GM10266 (cell line): ENCODE measurements at regions not wholly inside any gene's neighbourhood (a gene's known extent, or its start where the extent isn't known, plus 50 kb on each side); places are given as distances from the start of the nearest gene placed in this dataset.

Source experiments
- DNase-seq: peaks from one replicate; pipeline ENCODE4 v3.0.0; 2012; ENCODE audit errors: extremely low spot score
- CTCF ChIP-seq: IDR thresholded peaks from 2 replicates; pipeline ENCODE4 v1.5.1; 2012; ENCODE audit warnings: mild to moderate bottlenecking, low read depth; ENCODE audit not compliant: control insufficient read depth, insufficient read depth; ENCODE audit errors: missing control alignments

- no peak for DNase-seq
- TF ChIP-seq CTCF: no peak
Measured at GRCh38 chr10:124263726-124264125, 155.0 kb downstream of the OAT start.

- TF ChIP-seq CTCF: no peak
Measured at GRCh38 chr10:124262971-124263370, 155.8 kb downstream of the OAT start.

GRCh38 chr10:124262234-124262865 lies 156.4 kb downstream of the OAT start:
- peak; percentile 2 for TF ChIP-seq CTCF
- no peak for DNase-seq

More at GRCh38 chr10:124262971-124263370, 155.8 kb downstream of the OAT start:
- no peak for DNase-seq

- DNase-seq: no peak
Measured at GRCh38 chr10:124259139-124259825, 159.4 kb downstream of the OAT start.

GRCh38 chr10:124257781-124258180 lies 160.9 kb downstream of the OAT start:
- TF ChIP-seq CTCF: no peak
- no peak for DNase-seq

More at GRCh38 chr10:124259139-124259825, 159.4 kb downstream of the OAT start:
- TF ChIP-seq CTCF: peak; percentile 23

GRCh38 chr10:124256151-124256550 lies 162.6 kb downstream of the OAT start:
- DNase-seq: no peak
- no peak for TF ChIP-seq CTCF

GRCh38 chr10:124255556-124255955 lies 162.2 kb upstream of the CHST15 start:
- no peak for DNase-seq
- TF ChIP-seq CTCF: no peak
